DND-41 (cell line): ENCODE measurements at regions not wholly inside any gene's neighbourhood (a gene's known extent, or its start where the extent isn't known, plus 50 kb on each side); places are given as distances from the start of the nearest gene placed in this dataset.
A peak's percentile ranks its signal among the peaks of the same experiment; 100 is the strongest.
"Not testable (repeated sequence)": the region's sequence is repeated elsewhere in the genome, so short reads cannot be mapped to it uniquely, and the experiment has no call there.

Source experiments
- ATAC-seq: fragments of 200-7000 bp; cut with Tn5 transposase; 3 replicates; pipeline ENCODE4 v1.9.1; 2021; ENCODE audit warnings: low read depth; ENCODE audit not compliant: insufficient read depth
- DNase-seq: peaks from one replicate; pipeline ENCODE4 v3.0.0-alpha.2; 2020
- H2AFZ ChIP-seq: 2 replicates; pipeline ENCODE4 v1.6.0; 2012; ENCODE audit warnings: low read depth, low read length
- H3K27ac ChIP-seq: 2 replicates; pipeline ENCODE4 v1.5.1; 2012; ENCODE audit warnings: low read length, inconsistent platforms
- H3K27me3 ChIP-seq: fragments of 200-600 bp; sonication (generic); 2 replicates; pipeline ENCODE4 v1.6.0; 2012; ENCODE audit warnings: low read length, mild to moderate bottlenecking, inconsistent platforms; ENCODE audit not compliant: insufficient read depth, poor library complexity
- H3K36me3 ChIP-seq: 2 replicates; pipeline ENCODE4 v1.5.1; 2012; ENCODE audit warnings: low read length, inconsistent platforms; ENCODE audit not compliant: insufficient read depth
- H3K4me1 ChIP-seq: 2 replicates; pipeline ENCODE4 v1.5.1; 2012; ENCODE audit warnings: mild to moderate bottlenecking, low read length; ENCODE audit not compliant: insufficient read depth
- H3K4me2 ChIP-seq: 2 replicates; pipeline ENCODE4 v1.6.0; 2012; ENCODE audit warnings: mild to moderate bottlenecking, moderate library complexity, low read length, inconsistent platforms; ENCODE audit not compliant: insufficient read depth
- H3K4me3 ChIP-seq, 2 experiments: fragments of 200-600 bp in 1 of 2; shearing (Covaris generic) in 1 of 2; 2 replicates each; pipeline ENCODE4 v1.5.1; 2012 to 2016; ENCODE audit warnings: inconsistent platforms in 2 of 2, low read length in 2 of 2, mild to moderate bottlenecking in 2 of 2, low read depth in 1 of 2, moderate library complexity in 1 of 2
- H3K79me2 ChIP-seq: 2 replicates; pipeline ENCODE4 v1.6.0; 2012; ENCODE audit warnings: low read length, inconsistent platforms; ENCODE audit not compliant: insufficient read depth
- H3K9ac ChIP-seq: 2 replicates; pipeline ENCODE4 v1.6.0; 2012; ENCODE audit warnings: low read depth, mild to moderate bottlenecking, inconsistent platforms, low read length, moderate library complexity
- H3K9me3 ChIP-seq: 2 replicates; pipeline ENCODE4 v1.5.1; 2012; ENCODE audit warnings: low read length, moderate library complexity, mild to moderate bottlenecking, inconsistent platforms; ENCODE audit not compliant: insufficient read depth, severe bottlenecking
- H4K20me1 ChIP-seq: 2 replicates; pipeline ENCODE4 v1.6.0; 2012; ENCODE audit warnings: low read length; ENCODE audit not compliant: insufficient read depth
- CTCF ChIP-seq: IDR thresholded peaks from 2 replicates; pipeline ENCODE4 v1.5.1; 2012; ENCODE audit warnings: borderline replicate concordance, low read length, moderate library complexity, mild to moderate bottlenecking; ENCODE audit not compliant: poor library complexity, severe bottlenecking; ENCODE audit errors: extremely low read depth
- EZH2 ChIP-seq: IDR thresholded peaks from 3 replicates; pipeline ENCODE4 v1.6.1; 2012; ENCODE audit warnings: borderline replicate concordance, low read depth, mild to moderate bottlenecking, moderate library complexity, low read length, inconsistent platforms; ENCODE audit not compliant: severe bottlenecking

GRCh38 chr4:62618042-62618441 lies 1417.9 kb downstream of the ADGRL3 start:
- H3K4me1 ChIP-seq: no peaks in the 10 kb centered on the region
- H3K9ac ChIP-seq: no peak overlapping the region
- DNase-seq (no peak), ATAC-seq (no peak)
- no peaks in the 10 kb centered on the region for H3K36me3 ChIP-seq
- no peaks in the 10 kb centered on the region for H3K9me3 ChIP-seq
- no peak overlapping the region for H2AFZ ChIP-seq
- H4K20me1 ChIP-seq: no peaks in the 10 kb centered on the region
- H3K27ac ChIP-seq: no peak overlapping the region
- H3K4me3 ChIP-seq: no peak overlapping the region
- no peaks in the 10 kb centered on the region for H3K27me3 ChIP-seq
- TF ChIP-seq EZH2 (no peak), CTCF (no peak)
- H3K4me2 ChIP-seq: no peak overlapping the region
- no peaks in the 10 kb centered on the region for H3K79me2 ChIP-seq

- no peaks in the 10 kb centered on the region for H3K36me3 ChIP-seq
- no peak for DNase-seq
- H3K9ac ChIP-seq: no peak overlapping the region
- no peaks in the 10 kb centered on the region for H3K79me2 ChIP-seq
- H4K20me1 ChIP-seq: no peaks in the 10 kb centered on the region
- ATAC-seq: no peak
- H2AFZ ChIP-seq: no peak overlapping the region
- H3K4me3 ChIP-seq: no peak overlapping the region
- no peak overlapping the region for H3K4me2 ChIP-seq
- H3K9me3 ChIP-seq: no peaks in the 10 kb centered on the region
- H3K27me3 ChIP-seq: no peaks in the 10 kb centered on the region
- TF ChIP-seq CTCF: no peak
- TF ChIP-seq EZH2: no peak
- no peaks in the 10 kb centered on the region for H3K4me1 ChIP-seq
- H3K27ac ChIP-seq: no peak overlapping the region
Measured at GRCh38 chr4:62601737-62602136, 1401.6 kb downstream of the ADGRL3 start.

- H3K4me3 ChIP-seq, H3K27ac ChIP-seq, H3K79me2 ChIP-seq, H3K36me3 ChIP-seq, H3K4me2 ChIP-seq, H3K4me1 ChIP-seq, ATAC-seq, H3K27me3 ChIP-seq, H4K20me1 ChIP-seq, H3K9me3 ChIP-seq, H2AFZ ChIP-seq, DNase-seq, H3K9ac ChIP-seq: not testable (repeated sequence)
- peak; percentile 10 for TF ChIP-seq CTCF
Measured at GRCh38 chr4:62595265-62595664, 1395.1 kb downstream of the ADGRL3 start.

- Histone ChIP-seq H3K4me1 (no peaks in the 10 kb centered on the region), H3K27ac (no peak overlapping the region), H3K36me3 (no peaks in the 10 kb centered on the region), H2AFZ (no peak overlapping the region), H3K9ac (no peak overlapping the region), H3K9me3 (peaks cover 3% of the 10 kb centered on the region), H3K79me2 (no peaks in the 10 kb centered on the region), H3K4me2 (no peak overlapping the region), H3K4me3 (no peak overlapping the region), H3K27me3 (no peaks in the 10 kb centered on the region), H4K20me1 (no peaks in the 10 kb centered on the region)
- no peak for TF ChIP-seq EZH2
- no peak for TF ChIP-seq CTCF
- DNase-seq: no peak
- ATAC-seq: no peak
Measured at GRCh38 chr4:62591756-62592155, 1391.6 kb downstream of the ADGRL3 start.
